Activated B cell treated with CpG ODN at 0.5 μM for 24 hours (primary cell): ENCODE measurements at regions not wholly inside any gene's neighbourhood (a gene's known extent, or its start where the extent isn't known, plus 50 kb on each side); places are given as distances from the start of the nearest gene placed in this dataset.

Experiments
- ATAC-seq: fragments of 200-7000 bp; cut with Tn5 transposase; one replicate; pipeline ENCODE4 v1.10.0; 2021; ENCODE audit warnings: low read depth, mild to moderate bottlenecking, moderate library complexity
- CTCF ChIA-PET: fragments of 350-600 bp; sonication (Branson Sonifier 250); formaldehyde crosslinking; loops from one replicate; lab custom pipeline; 2021; ENCODE audit warnings: antibody characterized with exemption; lab: Charles Lee
- POLR2A ChIA-PET: fragments of 350-600 bp; sonication (Branson Sonifier 250); formaldehyde crosslinking; loops from one replicate; lab custom pipeline; 2021; ENCODE audit warnings: antibody characterized with exemption; lab: Charles Lee
- DNase-seq: peaks from one replicate; pipeline ENCODE4 v3.0.0; 2022
- H3K27ac Mint-ChIP-seq: one replicate; pipeline ENCODE4 v1.8.0; 2020; ENCODE audit warnings: mixed read lengths
- H3K27me3 Mint-ChIP-seq: one replicate; pipeline ENCODE4 v1.8.0; 2021; ENCODE audit warnings: mixed read lengths
- H3K36me3 Mint-ChIP-seq: one replicate; pipeline ENCODE4 v1.8.0; 2021; ENCODE audit warnings: low read depth, mixed read lengths
- H3K4me1 Mint-ChIP-seq: one replicate; pipeline ENCODE4 v1.8.0; 2021; ENCODE audit warnings: mixed read lengths
- H3K4me3 Mint-ChIP-seq: one replicate; pipeline ENCODE4 v1.8.0; 2020; ENCODE audit warnings: mild to moderate bottlenecking, mixed read lengths
- H3K9me3 Mint-ChIP-seq: one replicate; pipeline ENCODE4 v1.8.0; 2020; ENCODE audit warnings: mixed read lengths
- CTCF ChIP-seq: fragments of 200-600 bp; IDR thresholded peaks from one replicate; pipeline ENCODE4 v1.8.0; 2022; ENCODE audit warnings: antibody characterized with exemption, mild to moderate bottlenecking
- intact Hi-C: fragments of 100-400 bp; cut with micrococcal nuclease; formaldehyde crosslinking; loops from one replicate; pipeline ENCODE4 v1.15.1; 2024

GRCh38 chr12:20270557-20270956 is 97.8 kb upstream of the PDE3A start:
- H3K27ac Mint-ChIP-seq: no peak overlapping the region
- no peaks in the 10 kb centered on the region for H3K9me3 Mint-ChIP-seq
- H3K36me3 Mint-ChIP-seq: no peaks in the 10 kb centered on the region
- CTCF ChIA-PET: no interaction called here
- ATAC-seq: no peak
- no peaks in the 10 kb centered on the region for H3K27me3 Mint-ChIP-seq
- TF ChIP-seq CTCF: no peak
- no peaks in the 10 kb centered on the region for H3K4me1 Mint-ChIP-seq
- H3K4me3 Mint-ChIP-seq: no peak overlapping the region
- DNase-seq: no peak
- intact Hi-C loops: no loop called here
- POLR2A ChIA-PET: no interaction called here

GRCh38 chr12:20272161-20272560 is 96.2 kb upstream of the PDE3A start:
- no peak overlapping the region for H3K27ac Mint-ChIP-seq
- TF ChIP-seq CTCF: no peak
- POLR2A ChIA-PET: no interaction called here
- H3K4me3 Mint-ChIP-seq: no peak overlapping the region
- no peak for ATAC-seq
- H3K4me1 Mint-ChIP-seq: no peaks in the 10 kb centered on the region
- H3K27me3 Mint-ChIP-seq: no peaks in the 10 kb centered on the region
- no peaks in the 10 kb centered on the region for H3K36me3 Mint-ChIP-seq
- CTCF ChIA-PET: no interaction called here
- intact Hi-C loops: no loop called here
- DNase-seq: no peak
- H3K9me3 Mint-ChIP-seq: no peaks in the 10 kb centered on the region

GRCh38 chr12:20272801-20273200 is 95.5 kb upstream of the PDE3A start:
- Mint-ChIP-seq H3K36me3 (no peaks in the 10 kb centered on the region), H3K4me3 (no peak overlapping the region), H3K27me3 (no peaks in the 10 kb centered on the region), H3K4me1 (no peaks in the 10 kb centered on the region), H3K27ac (no peak overlapping the region), H3K9me3 (no peaks in the 10 kb centered on the region)
- DNase-seq (no peak), ATAC-seq (no peak)
- CTCF ChIA-PET: no interaction called here
- TF ChIP-seq CTCF: no peak
- intact Hi-C loops: no loop called here
- POLR2A ChIA-PET: no interaction called here

- no peaks in the 10 kb centered on the region for H3K36me3 Mint-ChIP-seq
- CTCF ChIA-PET: no interaction called here
- no peak for TF ChIP-seq CTCF
- ATAC-seq (no peak), DNase-seq (no peak)
- H3K9me3 Mint-ChIP-seq: no peaks in the 10 kb centered on the region
- no peak overlapping the region for H3K4me3 Mint-ChIP-seq
- H3K27me3 Mint-ChIP-seq: no peaks in the 10 kb centered on the region
- H3K4me1 Mint-ChIP-seq: no peaks in the 10 kb centered on the region
- intact Hi-C loops: no loop called here
- POLR2A ChIA-PET: no interaction called here
- H3K27ac Mint-ChIP-seq: no peak overlapping the region
Observed at GRCh38 chr12:20274008-20274407, 94.3 kb upstream of the PDE3A start.

- Mint-ChIP-seq H3K27me3 (no peaks in the 10 kb centered on the region), H3K4me3 (no peak overlapping the region), H3K27ac (no peak overlapping the region), H3K4me1 (no peaks in the 10 kb centered on the region), H3K36me3 (no peaks in the 10 kb centered on the region), H3K9me3 (peaks cover under 1% of the 10 kb centered on the region)
- ChIA-PET CTCF (no interaction called here), POLR2A (no interaction called here)
- no peak for ATAC-seq
- TF ChIP-seq CTCF: no peak
- no peak for DNase-seq
- intact Hi-C loops: no loop called here
Observed at GRCh38 chr12:20278276-20278675, 90.1 kb upstream of the PDE3A start.
